Astrocyte of the spinal cord (primary cell): ENCODE measurements at regions not wholly inside any gene's neighbourhood (a gene's known extent, or its start where the extent isn't known, plus 50 kb on each side); places are given as distances from the start of the nearest gene placed in this dataset.
A peak's percentile ranks its signal among the peaks of the same experiment; 100 is the strongest.

ENCODE experiments used
- DNase-seq: peaks from one replicate; pipeline ENCODE4 v3.0.0; 2011; ENCODE audit warnings: low read depth, low spot score
- H3K4me3 ChIP-seq: 2 replicates; pipeline ENCODE4 v1.5.1; 2011; ENCODE audit warnings: low read depth, mild to moderate bottlenecking, low read length, moderate library complexity
- CTCF ChIP-seq: IDR thresholded peaks from 2 replicates; pipeline ENCODE4 v1.5.1; 2012; ENCODE audit warnings: low read depth, mild to moderate bottlenecking, low read length, inconsistent platforms
- in situ Hi-C: cut with HindIII; loops from 2 replicates; pipeline ENCODE4 v1.10.0; 2017; ENCODE audit warnings: low sequenced_read_pairs

- peak; percentile 71 for DNase-seq
- no peak for TF ChIP-seq CTCF
- in situ Hi-C loops, result no loop called here
- H3K4me3 ChIP-seq, result no peak overlapping the region
These were observed 102.0 kb upstream of the DMAC1 start for GRCh38 chr9:7901621-7902020.

GRCh38 chr9:7900541-7900940, 101.0 kb upstream of the DMAC1 start:
- in situ Hi-C loops, result no loop called here
- DNase-seq, result no peak
- no peak overlapping the region for H3K4me3 ChIP-seq
- no peak for TF ChIP-seq CTCF

- H3K4me3 ChIP-seq, result no peak overlapping the region
- in situ Hi-C loops, result no loop called here
- TF ChIP-seq CTCF, result no peak
- DNase-seq, result no peak
These were observed 100.2 kb upstream of the DMAC1 start for GRCh38 chr9:7899753-7900152.

GRCh38 chr9:7894231-7894630, 94.7 kb upstream of the DMAC1 start:
- TF ChIP-seq CTCF, result no peak
- H3K4me3 ChIP-seq, result no peak overlapping the region
- in situ Hi-C loops, result no loop called here
- DNase-seq, result no peak

GRCh38 chr9:7892975-7893374, 93.4 kb upstream of the DMAC1 start:
- in situ Hi-C loops, result no loop called here
- no peak for DNase-seq
- no peak overlapping the region for H3K4me3 ChIP-seq
- no peak for TF ChIP-seq CTCF

- TF ChIP-seq CTCF, result no peak
- H3K4me3 ChIP-seq, result no peak overlapping the region
- peak; percentile 2 for DNase-seq
- in situ Hi-C loops, result no loop called here
These were observed 80.1 kb upstream of the DMAC1 start for GRCh38 chr9:7879551-7880245.
